ENCODE measurements at regions not wholly inside any gene's neighbourhood (a gene's known extent, or its start where the extent isn't known, plus 50 kb on each side); places are given as distances from the start of the nearest gene placed in this dataset.

- Histone ChIP-seq H3K79me2 (ENCODE audit: control insufficient read depth, insufficient read depth, low read length) (no peaks in the 10 kb centered on the region), H3K9ac (replicated peaks; ENCODE audit: extremely low read depth, insufficient read depth, low read length) (no peak overlapping the region), H3K9me3 (replicated peaks; ENCODE audit: control insufficient read depth, insufficient read depth, low read length) (peaks cover 6% of the 10 kb centered on the region), H4K20me1 (replicated peaks; ENCODE audit: control insufficient read depth, extremely low read depth, insufficient read depth, low read length) (no peaks in the 10 kb centered on the region), H3K9me1 (replicated peaks; ENCODE audit: control insufficient read depth, extremely low read depth, insufficient read depth, low read length) (no peaks in the 10 kb centered on the region), H3K4me2 (ENCODE audit: insufficient read depth, low read length) (no peak overlapping the region), H2AFZ (ENCODE audit: low read depth, low read length) (no peak overlapping the region), H3K27ac (ENCODE audit: insufficient read depth, low read depth, low read length) (no peak overlapping the region), H3K27me3 (ENCODE audit: control insufficient read depth in 2 of 2, insufficient read depth in 2 of 2, low read length in 2 of 2) (no peaks in the 10 kb centered on the region), H3K4me1 (ENCODE audit: control insufficient read depth, extremely low read depth, insufficient read depth, low read length) (no peaks in the 10 kb centered on the region), H3K4me3 (replicated peaks in 1 of 3; ENCODE audit: insufficient read depth in 1 of 3, low read depth in 1 of 3, low read length in 3 of 3) (no peak overlapping the region), H3K36me3 (ENCODE audit: control insufficient read depth in 2 of 2, extremely low read depth in 1 of 2, insufficient read depth in 2 of 2, low read length in 2 of 2) (no peaks in the 10 kb centered on the region)
- TF ChIP-seq POLR2A (IDR thresholded peaks at IDR 0.05; ENCODE audit: low read depth, low read length) (no peak), MAX (IDR thresholded peaks at IDR 0.05; ENCODE audit: insufficient read depth, insufficient read length) (peak; percentile 1), EZH2 (IDR thresholded peaks at IDR 0.05; ENCODE audit: borderline replicate concordance, low read depth, low read length, severe bottlenecking) (no peak), JUN (IDR thresholded peaks at IDR 0.05; ENCODE audit: borderline replicate concordance, insufficient read depth, insufficient read length, low read depth) (no peak), FOS (IDR thresholded peaks at IDR 0.05; ENCODE audit: borderline replicate concordance, insufficient read depth, low read length) (no peak)
- FAIRE-seq: no peak
- BruUV-seq (replicated peaks): no TSS peak
- CTCF ChIA-PET: no interaction called here
- dilution Hi-C loops (cut with MboI; ENCODE audit: extremely low pct_ligation_motif_present, low sequenced_read_pairs): no loop called here
- no peak for DNase-seq (ENCODE audit: low read depth, low spot score)
- intact Hi-C loops (cut with micrococcal nuclease): no loop called here
- POLR2A ChIA-PET: no interaction called here
Observed at GRCh38 chr12:125720961-125721360, 655.7 kb downstream of the AACS start.

DNA sequence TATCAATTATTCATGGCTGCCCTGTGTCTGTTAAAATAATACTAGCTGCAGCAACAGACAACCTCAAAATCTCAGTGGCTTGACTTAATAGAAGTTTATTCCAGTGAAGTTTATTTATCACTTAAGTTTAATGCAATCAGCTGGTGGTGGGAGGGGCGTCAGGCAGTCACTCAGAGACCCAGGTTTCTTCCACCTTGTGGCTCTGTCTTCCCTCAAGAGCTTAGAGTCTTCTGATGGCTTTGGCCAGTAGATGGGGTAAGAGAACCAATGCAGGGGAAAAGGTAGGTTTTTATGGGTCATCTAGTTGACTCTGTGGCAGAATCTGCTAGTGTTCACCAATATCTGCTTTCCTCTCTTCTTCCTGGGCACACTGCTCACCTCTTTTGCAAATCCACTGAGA, 668.9 kb downstream of the AACS start:
- ChIA-PET POLR2A (no interaction called here), CTCF (no interaction called here)
- no peak overlapping the region for H2AFZ ChIP-seq (ENCODE audit: low read depth, low read length)
- dilution Hi-C loops (cut with MboI; ENCODE audit: extremely low pct_ligation_motif_present, low sequenced_read_pairs): no loop called here
- no peak overlapping the region for H3K9ac ChIP-seq (replicated peaks; ENCODE audit: extremely low read depth, insufficient read depth, low read length)
- H3K9me3 ChIP-seq (replicated peaks; ENCODE audit: control insufficient read depth, insufficient read depth, low read length): no peaks in the 10 kb centered on the region
- H3K4me1 ChIP-seq (ENCODE audit: control insufficient read depth, extremely low read depth, insufficient read depth, low read length): no peaks in the 10 kb centered on the region
- FAIRE-seq (no peak), DNase-seq (ENCODE audit: low read depth, low spot score) (no peak)
- H4K20me1 ChIP-seq (replicated peaks; ENCODE audit: control insufficient read depth, extremely low read depth, insufficient read depth, low read length): no peaks in the 10 kb centered on the region
- H3K36me3 ChIP-seq (ENCODE audit: control insufficient read depth in 2 of 2, extremely low read depth in 1 of 2, insufficient read depth in 2 of 2, low read length in 2 of 2): no peaks in the 10 kb centered on the region
- intact Hi-C loops (cut with micrococcal nuclease): no loop called here
- no peak overlapping the region for H3K4me2 ChIP-seq (ENCODE audit: insufficient read depth, low read length)
- no peaks in the 10 kb centered on the region for H3K79me2 ChIP-seq (ENCODE audit: control insufficient read depth, insufficient read depth, low read length)
- H3K9me1 ChIP-seq (replicated peaks; ENCODE audit: control insufficient read depth, extremely low read depth, insufficient read depth, low read length): no peaks in the 10 kb centered on the region
- no peak overlapping the region for H3K4me3 ChIP-seq (replicated peaks in 1 of 3; ENCODE audit: insufficient read depth in 1 of 3, low read depth in 1 of 3, low read length in 3 of 3)
- BruUV-seq (replicated peaks): no TSS peak
- no peaks in the 10 kb centered on the region for H3K27me3 ChIP-seq (ENCODE audit: control insufficient read depth in 2 of 2, insufficient read depth in 2 of 2, low read length in 2 of 2)
- TF ChIP-seq POLR2AphosphoS5 (IDR thresholded peaks at IDR 0.05; ENCODE audit: insufficient read depth, low read depth, low read length) (no peak), FOS (IDR thresholded peaks at IDR 0.05; ENCODE audit: borderline replicate concordance, insufficient read depth, low read length) (no peak), EZH2 (IDR thresholded peaks at IDR 0.05; ENCODE audit: borderline replicate concordance, low read depth, low read length, severe bottlenecking) (no peak), MAX (IDR thresholded peaks at IDR 0.05; ENCODE audit: insufficient read depth, insufficient read length) (no peak), JUN (IDR thresholded peaks at IDR 0.05; ENCODE audit: borderline replicate concordance, insufficient read depth, insufficient read length, low read depth) (no peak), POLR2A (IDR thresholded peaks at IDR 0.05; ENCODE audit: low read depth, low read length) (no peak), MYC (IDR thresholded peaks at IDR 0.05; ENCODE audit: low read depth, low read length) (no peak), GATA2 (IDR thresholded peaks at IDR 0.05; ENCODE audit: insufficient read depth, insufficient read length, low read depth, low read length) (no peak)
- TF ChIP-seq, protein P1, sequence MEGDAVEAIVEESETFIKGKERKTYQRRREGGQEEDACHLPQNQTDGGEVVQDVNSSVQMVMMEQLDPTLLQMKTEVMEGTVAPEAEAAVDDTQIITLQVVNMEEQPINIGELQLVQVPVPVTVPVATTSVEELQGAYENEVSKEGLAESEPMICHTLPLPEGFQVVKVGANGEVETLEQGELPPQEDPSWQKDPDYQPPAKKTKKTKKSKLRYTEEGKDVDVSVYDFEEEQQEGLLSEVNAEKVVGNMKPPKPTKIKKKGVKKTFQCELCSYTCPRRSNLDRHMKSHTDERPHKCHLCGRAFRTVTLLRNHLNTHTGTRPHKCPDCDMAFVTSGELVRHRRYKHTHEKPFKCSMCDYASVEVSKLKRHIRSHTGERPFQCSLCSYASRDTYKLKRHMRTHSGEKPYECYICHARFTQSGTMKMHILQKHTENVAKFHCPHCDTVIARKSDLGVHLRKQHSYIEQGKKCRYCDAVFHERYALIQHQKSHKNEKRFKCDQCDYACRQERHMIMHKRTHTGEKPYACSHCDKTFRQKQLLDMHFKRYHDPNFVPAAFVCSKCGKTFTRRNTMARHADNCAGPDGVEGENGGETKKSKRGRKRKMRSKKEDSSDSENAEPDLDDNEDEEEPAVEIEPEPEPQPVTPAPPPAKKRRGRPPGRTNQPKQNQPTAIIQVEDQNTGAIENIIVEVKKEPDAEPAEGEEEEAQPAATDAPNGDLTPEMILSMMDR (IDR thresholded peaks at IDR 0.05; ENCODE audit: extremely low read depth in 1 of 2, insufficient read depth in 1 of 2, low read depth in 1 of 2, low read length in 2 of 2): no peak
- no peak overlapping the region for H3K27ac ChIP-seq (ENCODE audit: insufficient read depth, low read depth, low read length)

Measured in endothelial cell of umbilical vein (primary cell).